ENCODE measurements at regions not wholly inside any gene's neighbourhood (a gene's known extent, or its start where the extent isn't known, plus 50 kb on each side); places are given as distances from the start of the nearest gene placed in this dataset.

DNA sequence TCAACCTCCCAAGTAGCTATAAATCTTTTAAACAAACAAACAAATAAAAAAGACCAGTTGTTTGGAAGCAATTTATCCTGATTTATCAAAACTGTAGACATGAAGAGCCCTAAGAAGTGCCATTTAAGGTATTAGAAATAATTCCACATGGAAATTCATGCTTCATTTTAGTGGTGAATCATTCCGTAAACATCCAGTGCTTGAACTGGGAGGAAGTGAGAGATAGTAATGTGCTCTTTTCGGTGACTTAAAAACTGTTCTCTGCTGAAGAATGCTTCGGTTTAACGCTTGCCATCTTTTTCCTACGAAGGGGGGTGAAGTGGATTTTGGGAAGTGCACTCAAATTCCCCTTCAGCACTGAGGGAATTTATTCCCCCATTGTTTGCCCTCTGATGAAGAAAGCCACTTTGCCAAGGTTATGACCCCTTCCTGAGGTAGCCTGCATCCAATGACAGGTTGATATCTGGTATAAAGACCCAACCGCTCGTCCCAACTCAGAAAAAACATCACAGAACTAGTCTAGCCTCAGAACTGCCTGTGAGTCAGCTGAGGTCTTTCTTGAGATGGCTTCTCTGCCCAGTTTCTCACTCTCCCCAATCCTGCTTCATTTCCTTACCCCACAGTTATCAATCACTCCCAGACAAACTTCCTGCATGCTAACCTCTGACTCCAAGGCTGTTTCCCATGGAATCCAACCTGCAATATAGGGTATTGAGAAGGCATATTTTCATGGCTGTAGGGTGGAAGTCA, 244.1 kb downstream of the AEBP2 start:
- H3K4me3 ChIP-seq (ENCODE audit: low read depth, low read length), result peak overlapping the region; percentile 18; the same call in 1 of the 2 replicates
- POLR2A ChIA-PET, result no interaction called here
- DNase-seq (ENCODE audit: low read depth, low spot score), result peak; percentile 28
- CTCF ChIA-PET, result interaction anchor here (0.9 kb wide), 1 partner anchor 40 kb away, joined by 3 read pairs; no protein-coding TSS in a partner anchor
- TF ChIP-seq, protein P1, sequence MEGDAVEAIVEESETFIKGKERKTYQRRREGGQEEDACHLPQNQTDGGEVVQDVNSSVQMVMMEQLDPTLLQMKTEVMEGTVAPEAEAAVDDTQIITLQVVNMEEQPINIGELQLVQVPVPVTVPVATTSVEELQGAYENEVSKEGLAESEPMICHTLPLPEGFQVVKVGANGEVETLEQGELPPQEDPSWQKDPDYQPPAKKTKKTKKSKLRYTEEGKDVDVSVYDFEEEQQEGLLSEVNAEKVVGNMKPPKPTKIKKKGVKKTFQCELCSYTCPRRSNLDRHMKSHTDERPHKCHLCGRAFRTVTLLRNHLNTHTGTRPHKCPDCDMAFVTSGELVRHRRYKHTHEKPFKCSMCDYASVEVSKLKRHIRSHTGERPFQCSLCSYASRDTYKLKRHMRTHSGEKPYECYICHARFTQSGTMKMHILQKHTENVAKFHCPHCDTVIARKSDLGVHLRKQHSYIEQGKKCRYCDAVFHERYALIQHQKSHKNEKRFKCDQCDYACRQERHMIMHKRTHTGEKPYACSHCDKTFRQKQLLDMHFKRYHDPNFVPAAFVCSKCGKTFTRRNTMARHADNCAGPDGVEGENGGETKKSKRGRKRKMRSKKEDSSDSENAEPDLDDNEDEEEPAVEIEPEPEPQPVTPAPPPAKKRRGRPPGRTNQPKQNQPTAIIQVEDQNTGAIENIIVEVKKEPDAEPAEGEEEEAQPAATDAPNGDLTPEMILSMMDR (IDR thresholded peaks at IDR 0.05; ENCODE audit: insufficient read depth, low read length, missing control alignments), result no peak

- TF ChIP-seq, protein P1 (IDR thresholded peaks at IDR 0.05; ENCODE audit: insufficient read depth, low read length, missing control alignments), result no peak
- no peak for DNase-seq (ENCODE audit: low read depth, low spot score)
- CTCF ChIA-PET, result interaction anchor here (1.6 kb wide), 1 partner anchor 10 kb away, joined by 4 read pairs; no protein-coding TSS in a partner anchor
Measured at GRCh38 chr12:19687371-19687770, 248.1 kb downstream of the AEBP2 start.

DNA sequence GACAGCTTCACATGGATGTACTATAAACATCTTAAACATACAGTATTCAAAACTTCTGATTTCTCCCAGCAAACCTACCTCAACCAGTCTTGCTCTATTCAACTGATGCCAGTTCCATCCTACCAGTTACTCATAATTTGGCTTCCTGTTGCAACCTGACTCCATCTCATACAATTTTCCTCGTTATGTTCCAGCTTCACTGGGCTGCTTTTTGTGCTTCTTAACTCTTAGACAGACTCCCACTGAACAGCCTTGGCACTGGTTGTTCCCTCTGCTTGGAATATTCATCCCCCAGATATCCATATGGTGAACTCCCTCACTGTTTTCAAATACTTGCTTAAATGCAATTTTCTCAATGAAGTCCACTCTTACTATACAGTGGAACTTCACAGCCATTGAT, 249.2 kb downstream of the AEBP2 start:
- H3K4me3 ChIP-seq (ENCODE audit: low read depth, low read length), result no peak overlapping the region
- no peak for DNase-seq (ENCODE audit: low read depth, low spot score)
- TF ChIP-seq, protein P1 (IDR thresholded peaks at IDR 0.05; ENCODE audit: insufficient read depth, low read length, missing control alignments), result no peak
- ChIA-PET CTCF (interaction anchor here (1.6 kb wide), 1 partner anchor 9 kb away, joined by 4 read pairs; no protein-coding TSS in a partner anchor), POLR2A (no interaction called here)

More at GRCh38 chr12:19687371-19687770, 248.1 kb downstream of the AEBP2 start:
- no peak overlapping the region for H3K4me3 ChIP-seq (ENCODE audit: low read depth, low read length)
- POLR2A ChIA-PET, result no interaction called here

DNA sequence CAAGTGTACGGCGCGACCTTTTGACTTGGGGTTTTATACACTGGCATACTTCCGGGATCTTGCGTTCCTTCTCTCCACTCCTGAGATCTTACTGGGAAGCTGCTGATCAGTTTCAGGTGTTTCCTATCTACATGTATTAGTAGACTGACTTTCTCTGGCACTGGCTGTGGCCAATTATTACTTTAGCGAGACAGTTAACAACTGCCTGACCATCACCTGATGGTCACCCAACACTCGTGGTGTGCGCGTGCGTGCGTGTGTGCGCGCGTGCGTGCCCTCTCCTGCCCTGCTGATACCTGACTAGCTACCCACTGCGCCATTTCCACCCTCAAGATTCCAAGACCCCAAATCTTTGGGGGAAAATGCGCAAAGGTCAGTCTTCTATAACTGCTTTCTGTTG, 249.9 kb downstream of the AEBP2 start:
- POLR2A ChIA-PET, result no interaction called here
- TF ChIP-seq, protein P1 (IDR thresholded peaks at IDR 0.05; ENCODE audit: insufficient read depth, low read length, missing control alignments), result no peak

DNA sequence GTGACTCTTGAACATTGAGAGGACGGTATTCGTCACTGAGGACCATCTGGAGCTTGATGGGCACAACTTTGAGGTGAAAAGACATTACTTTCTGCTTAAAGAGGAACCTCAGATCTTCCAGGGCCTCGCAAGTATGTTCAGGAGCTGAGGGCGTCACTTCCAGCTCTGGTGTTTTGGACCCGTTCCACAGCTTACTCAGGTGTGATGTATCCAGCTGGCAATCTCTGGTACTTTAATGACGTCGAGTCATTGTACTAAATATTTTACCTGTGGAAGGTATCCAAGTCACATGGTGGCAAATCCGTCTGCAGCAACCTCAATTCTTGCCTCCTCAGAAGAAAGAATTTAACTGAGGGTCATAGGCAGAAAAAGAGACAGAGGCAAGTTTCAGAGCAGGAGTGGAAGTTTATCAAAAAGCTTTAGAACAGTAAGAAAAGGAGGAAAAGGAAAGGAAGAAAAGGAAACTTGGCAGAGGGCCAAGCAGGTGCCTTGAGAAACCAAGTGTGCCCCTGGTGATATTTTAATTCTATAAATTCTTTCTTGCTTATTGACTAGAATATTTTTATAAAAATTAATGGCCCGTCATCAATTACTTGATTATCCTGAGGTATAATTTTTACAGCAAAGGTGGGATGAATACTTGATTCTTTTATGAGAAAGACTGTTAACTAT, 250.6 kb downstream of the AEBP2 start:
- CTCF ChIA-PET, result no interaction called here
- no peak for DNase-seq (ENCODE audit: low read depth, low spot score)
- H3K4me3 ChIP-seq (ENCODE audit: low read depth, low read length), result no peak overlapping the region
- TF ChIP-seq, protein P1 (IDR thresholded peaks at IDR 0.05; ENCODE audit: insufficient read depth, low read length, missing control alignments), result no peak
- POLR2A ChIA-PET, result no interaction called here

More for the DNA sequence above, 249.9 kb downstream of the AEBP2 start:
- no peak overlapping the region for H3K4me3 ChIP-seq (ENCODE audit: low read depth, low read length)
- CTCF ChIA-PET, result no interaction called here
- no peak for DNase-seq (ENCODE audit: low read depth, low spot score)

DNA sequence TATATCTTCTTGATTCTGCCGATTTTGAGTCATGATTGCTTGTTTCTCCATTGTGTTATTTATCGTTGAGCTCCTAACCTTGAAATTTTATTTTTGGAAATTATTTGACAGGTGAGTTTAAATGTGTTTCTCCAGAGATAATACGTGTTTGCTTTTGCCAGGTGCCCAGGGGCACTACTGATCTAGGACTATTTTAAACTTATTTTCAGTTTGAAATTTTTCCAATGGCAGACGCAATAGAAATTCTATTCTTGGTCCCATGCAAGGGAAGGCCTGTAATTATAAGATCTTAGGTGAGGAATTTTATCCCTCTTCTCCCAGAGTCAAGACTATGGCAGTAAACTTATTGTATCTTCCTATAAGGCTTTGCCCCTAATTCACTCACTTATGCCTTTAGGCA, 252.8 kb downstream of the AEBP2 start:
- TF ChIP-seq, protein P1 (IDR thresholded peaks at IDR 0.05; ENCODE audit: insufficient read depth, low read length, missing control alignments), result no peak
- DNase-seq (ENCODE audit: low read depth, low spot score), result no peak
- ChIA-PET POLR2A (no interaction called here), CTCF (interaction anchor here (0.8 kb wide), 1 partner anchor 18 kb away, joined by 3 read pairs; no protein-coding TSS in a partner anchor)
- no peak overlapping the region for H3K4me3 ChIP-seq (ENCODE audit: low read depth, low read length)
